GM23248 (cell line): ENCODE measurements at regions not wholly inside any gene's neighbourhood (a gene's known extent, or its start where the extent isn't known, plus 50 kb on each side); places are given as distances from the start of the nearest gene placed in this dataset.

Experiments used
- EZH2 ChIP-seq: fragments of 200-600 bp; sonication (generic); IDR thresholded peaks from 2 replicates; pipeline ENCODE4 v1.6.1; 2018; ENCODE audit warnings: antibody characterized with exemption, mild to moderate bottlenecking; ENCODE audit not compliant: insufficient read depth, poor library complexity, severe bottlenecking
- EZH2phosphoT487 ChIP-seq: fragments of 200-600 bp; sonication (generic); IDR thresholded peaks from 2 replicates; pipeline ENCODE4 v1.6.1; 2018; ENCODE audit warnings: antibody characterized with exemption, moderate library complexity, mild to moderate bottlenecking, low read depth; ENCODE audit not compliant: insufficient read depth

GRCh38 chr11:15551901-15552851, 437.5 kb downstream of the INSC start:
- TF ChIP-seq EZH2phosphoT487 (no peak), EZH2 (no peak)
